ENCODE measurements at regions not wholly inside any gene's neighbourhood (a gene's known extent, or its start where the extent isn't known, plus 50 kb on each side); places are given as distances from the start of the nearest gene placed in this dataset.

GRCh38 chr17:33385133-33385532 is 92.0 kb upstream of the ASIC2 start:
- TF ChIP-seq ZNF274 (IDR thresholded peaks at IDR 0.05; ENCODE audit: low read depth, low read length) (no peak), YY1 (IDR thresholded peaks at IDR 0.05; ENCODE audit: insufficient read depth, insufficient read length) (no peak)
